Lung (tissue), 11 donors: ENCODE measurements at regions not wholly inside any gene's neighbourhood (a gene's known extent, or its start where the extent isn't known, plus 50 kb on each side); places are given as distances from the start of the nearest gene placed in this dataset.
"Not testable (repeated sequence)": the region's sequence is repeated elsewhere in the genome, so short reads cannot be mapped to it uniquely, and the experiment has no call there.

Experiments
- ATAC-seq: fragments of 200-7000 bp; cut with Tn5 transposase; one replicate; pipeline ENCODE4 v1.9.1; 2020; ENCODE audit warnings: moderate number of reproducible peaks; ENCODE audit not compliant: insufficient read depth, low FRiP score
- DNase-seq, 3 donors: peaks; one replicate each; pipeline ENCODE4 v3.0.0-alpha.2; 2013 to 2017
- H3K27ac ChIP-seq, 2 donors: one replicate each; pipeline ENCODE4 v1.5.1; 2013; ENCODE audit warnings: mild to moderate bottlenecking in 2 of 2, moderate library complexity in 2 of 2, control low read depth in 1 of 2, inconsistent platforms in 1 of 2, low read depth in 1 of 2, low read length in 1 of 2
- H3K27me3 ChIP-seq, 3 donors: one replicate each; pipeline ENCODE4 v1.5.1; 2013; ENCODE audit warnings: low read length in 2 of 3; ENCODE audit not compliant: control insufficient read depth in 3 of 3, insufficient read depth in 3 of 3
- H3K36me3 ChIP-seq, 4 donors: one replicate each; pipeline ENCODE4 v1.5.1; 2013; ENCODE audit warnings: low read length in 4 of 4, mild to moderate bottlenecking in 1 of 4, moderate library complexity in 1 of 4; ENCODE audit not compliant: control insufficient read depth in 4 of 4, insufficient read depth in 4 of 4
- H3K4me1 ChIP-seq, 5 donors: one replicate each; pipeline ENCODE4 v1.5.1; 2013; ENCODE audit warnings: low read length in 5 of 5, mild to moderate bottlenecking in 2 of 5, moderate library complexity in 1 of 5; ENCODE audit not compliant: control insufficient read depth in 5 of 5, insufficient read depth in 5 of 5
- H3K4me3 ChIP-seq: one replicate; pipeline ENCODE4 v1.5.1; 2013; ENCODE audit warnings: mild to moderate bottlenecking, control low read depth, moderate library complexity
- H3K9ac ChIP-seq, 2 donors: one replicate each; pipeline ENCODE4 v1.5.1; 2013; ENCODE audit warnings: low read length in 2 of 2, control low read depth in 1 of 2; ENCODE audit not compliant: insufficient read depth in 1 of 2
- H3K9me3 ChIP-seq, 4 donors: one replicate each; pipeline ENCODE4 v1.5.1; 2013; ENCODE audit warnings: low read length in 3 of 4, mild to moderate bottlenecking in 1 of 4, moderate library complexity in 1 of 4; ENCODE audit not compliant: control insufficient read depth in 4 of 4, insufficient read depth in 3 of 4
- CTCF ChIP-seq: IDR thresholded peaks from 2 replicates; pipeline ENCODE4 v1.5.1; 2012; ENCODE audit warnings: mild to moderate bottlenecking; ENCODE audit errors: control extremely low read depth, extremely low read depth
- WGBS, 2 donors: extraction: QIAGEN DNeasy Blood & Tissue Kit; methylation state at CpG; one replicate each; pipeline ENCODE4 v1.1.7; 2013; 5-methylcytosine and 5-hydroxymethylcytosine counted together
- donor health status: control.
- donor health status: control.
- donor health status: Bipolar disorder and iron deficiency.
- donor health status: healthy.
- donor health status: DM: yes; HTN: yes; CAD: no.

GRCh38 chr18:34400834-34401233, 176.1 kb upstream of the NOL4 start:
- Histone ChIP-seq H3K9me3 (no peaks in the 10 kb centered on the region), H3K4me1 (no peaks in the 10 kb centered on the region), H3K27me3 (no peaks in the 10 kb centered on the region), H3K9ac (no peak overlapping the region), H3K36me3 (no peaks in the 10 kb centered on the region), H3K27ac (no peak overlapping the region), H3K4me3 (no peak overlapping the region)
- ATAC-seq, result no peak
- 72 to 95% methylated on average over 1 of the region's 1 CpG for WGBS, 2 donors
- no peak for TF ChIP-seq CTCF
- DNase-seq, result no peak

- DNase-seq (no peak), ATAC-seq (no peak)
- Histone ChIP-seq H3K27me3 (no peaks in the 10 kb centered on the region), H3K4me3 (no peak overlapping the region), H3K36me3 (no peaks in the 10 kb centered on the region), H3K27ac (no peak overlapping the region), H3K4me1 (no peaks in the 10 kb centered on the region), H3K9ac (no peak overlapping the region), H3K9me3 (no peaks in the 10 kb centered on the region)
- TF ChIP-seq CTCF, result no peak
- WGBS, 2 donors, result 59 to 71% methylated on average over 2 of the region's 2 CpGs
Observed at GRCh38 chr18:34401775-34402174, 177.1 kb upstream of the NOL4 start.

GRCh38 chr18:34407471-34407870, 182.8 kb upstream of the NOL4 start:
- not testable (repeated sequence) for H3K36me3 ChIP-seq, H3K4me1 ChIP-seq, ATAC-seq, H3K4me3 ChIP-seq, H3K27me3 ChIP-seq, H3K27ac ChIP-seq, DNase-seq, H3K9me3 ChIP-seq, H3K9ac ChIP-seq
- WGBS, 2 donors, result 90 to 96% methylated on average over 12 of the region's 12 CpGs

- no peaks in the 10 kb centered on the region for H3K9me3 ChIP-seq
- H3K4me3 ChIP-seq, result no peak overlapping the region
- 41 to 57% methylated on average over 1 of the region's 1 CpG for WGBS, 2 donors
- H3K36me3 ChIP-seq, result no peaks in the 10 kb centered on the region
- DNase-seq, result no peak
- no peak for TF ChIP-seq CTCF
- no peak overlapping the region for H3K9ac ChIP-seq
- ATAC-seq, result no peak
- H3K27ac ChIP-seq, result no peak overlapping the region
- H3K4me1 ChIP-seq, result no peaks in the 10 kb centered on the region
- no peaks in the 10 kb centered on the region for H3K27me3 ChIP-seq
Observed at GRCh38 chr18:34411952-34412351, 187.2 kb upstream of the NOL4 start.
